ENCODE measurements at regions not wholly inside any gene's neighbourhood (a gene's known extent, or its start where the extent isn't known, plus 50 kb on each side); places are given as distances from the start of the nearest gene placed in this dataset.

DNA sequence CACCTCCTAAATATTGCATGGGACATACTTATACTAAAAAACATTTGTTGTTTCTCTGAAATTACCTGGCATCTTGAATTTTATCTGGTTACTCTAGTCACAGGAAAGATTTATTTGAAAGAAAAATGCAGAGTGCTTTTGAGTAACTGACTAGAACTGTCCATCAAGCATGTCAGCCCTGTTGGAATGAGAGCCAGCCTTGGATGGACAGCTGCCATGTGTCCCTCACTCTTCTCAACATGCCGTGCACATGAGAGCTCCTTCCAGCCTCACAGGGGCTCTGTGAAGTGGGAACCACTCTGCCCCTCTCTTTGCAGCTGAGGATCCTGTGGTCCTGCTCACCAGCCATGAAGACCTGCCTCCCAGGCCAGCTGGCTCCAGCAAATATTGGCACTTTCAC is 118.3 kb upstream of the SHH start:
- CTCF ChIA-PET: no interaction called here

GRCh38 chr7:155930061-155930460 is 117.8 kb upstream of the SHH start:
- Histone ChIP-seq H4K20me1 (replicated peaks; ENCODE audit: control insufficient read depth, extremely low read depth, insufficient read depth, low read length) (no peaks in the 10 kb centered on the region), H3K27ac (ENCODE audit: insufficient read depth, low read depth, low read length) (no peak overlapping the region), H3K4me1 (ENCODE audit: control insufficient read depth, extremely low read depth, insufficient read depth, low read length) (no peaks in the 10 kb centered on the region), H3K79me2 (ENCODE audit: control insufficient read depth, insufficient read depth, low read length) (no peaks in the 10 kb centered on the region), H3K4me3 (replicated peaks in 1 of 3; ENCODE audit: insufficient read depth in 1 of 3, low read depth in 1 of 3, low read length in 3 of 3) (no peak overlapping the region), H3K4me2 (ENCODE audit: insufficient read depth, low read length) (no peak overlapping the region), H2AFZ (ENCODE audit: low read depth, low read length) (no peak overlapping the region), H3K36me3 (ENCODE audit: control insufficient read depth in 2 of 2, extremely low read depth in 1 of 2, insufficient read depth in 2 of 2, low read length in 2 of 2) (no peaks in the 10 kb centered on the region), H3K27me3 (ENCODE audit: control insufficient read depth in 2 of 2, insufficient read depth in 2 of 2, low read length in 2 of 2) (no peaks in the 10 kb centered on the region), H3K9me3 (replicated peaks; ENCODE audit: control insufficient read depth, insufficient read depth, low read length) (no peaks in the 10 kb centered on the region), H3K9ac (replicated peaks; ENCODE audit: extremely low read depth, insufficient read depth, low read length) (no peak overlapping the region), H3K9me1 (replicated peaks; ENCODE audit: control insufficient read depth, extremely low read depth, insufficient read depth, low read length) (no peaks in the 10 kb centered on the region)
- ChIA-PET POLR2A (no interaction called here), CTCF (no interaction called here)
- intact Hi-C loops (cut with micrococcal nuclease) (no loop called here), dilution Hi-C loops (cut with MboI; ENCODE audit: extremely low pct_ligation_motif_present, low sequenced_read_pairs) (no loop called here)
- DNase-seq (ENCODE audit: low read depth, low spot score) (no peak), FAIRE-seq (no peak)
- TF ChIP-seq POLR2A (IDR thresholded peaks at IDR 0.05; ENCODE audit: low read depth, low read length) (no peak), POLR2AphosphoS5 (IDR thresholded peaks at IDR 0.05; ENCODE audit: insufficient read depth, low read depth, low read length) (no peak), GATA2 (IDR thresholded peaks at IDR 0.05; ENCODE audit: insufficient read depth, insufficient read length, low read depth, low read length) (no peak), FOS (IDR thresholded peaks at IDR 0.05; ENCODE audit: borderline replicate concordance, insufficient read depth, low read length) (no peak), EZH2 (IDR thresholded peaks at IDR 0.05; ENCODE audit: borderline replicate concordance, low read depth, low read length, severe bottlenecking) (no peak), MYC (IDR thresholded peaks at IDR 0.05; ENCODE audit: low read depth, low read length) (no peak)
- TF ChIP-seq, protein P1, sequence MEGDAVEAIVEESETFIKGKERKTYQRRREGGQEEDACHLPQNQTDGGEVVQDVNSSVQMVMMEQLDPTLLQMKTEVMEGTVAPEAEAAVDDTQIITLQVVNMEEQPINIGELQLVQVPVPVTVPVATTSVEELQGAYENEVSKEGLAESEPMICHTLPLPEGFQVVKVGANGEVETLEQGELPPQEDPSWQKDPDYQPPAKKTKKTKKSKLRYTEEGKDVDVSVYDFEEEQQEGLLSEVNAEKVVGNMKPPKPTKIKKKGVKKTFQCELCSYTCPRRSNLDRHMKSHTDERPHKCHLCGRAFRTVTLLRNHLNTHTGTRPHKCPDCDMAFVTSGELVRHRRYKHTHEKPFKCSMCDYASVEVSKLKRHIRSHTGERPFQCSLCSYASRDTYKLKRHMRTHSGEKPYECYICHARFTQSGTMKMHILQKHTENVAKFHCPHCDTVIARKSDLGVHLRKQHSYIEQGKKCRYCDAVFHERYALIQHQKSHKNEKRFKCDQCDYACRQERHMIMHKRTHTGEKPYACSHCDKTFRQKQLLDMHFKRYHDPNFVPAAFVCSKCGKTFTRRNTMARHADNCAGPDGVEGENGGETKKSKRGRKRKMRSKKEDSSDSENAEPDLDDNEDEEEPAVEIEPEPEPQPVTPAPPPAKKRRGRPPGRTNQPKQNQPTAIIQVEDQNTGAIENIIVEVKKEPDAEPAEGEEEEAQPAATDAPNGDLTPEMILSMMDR (IDR thresholded peaks at IDR 0.05; ENCODE audit: extremely low read depth in 1 of 2, insufficient read depth in 1 of 2, low read depth in 1 of 2, low read length in 2 of 2): no peak
- BruUV-seq (replicated peaks): no TSS peak

More for the DNA sequence above, 118.3 kb upstream of the SHH start:
- intact Hi-C loops (cut with micrococcal nuclease): no loop called here
- POLR2A ChIA-PET: no interaction called here
- no peaks in the 10 kb centered on the region for H3K4me1 ChIP-seq (ENCODE audit: control insufficient read depth, extremely low read depth, insufficient read depth, low read length)
- no TSS peak for BruUV-seq (replicated peaks)
- H3K9ac ChIP-seq (replicated peaks; ENCODE audit: extremely low read depth, insufficient read depth, low read length): no peak overlapping the region
- FAIRE-seq: no peak
- no peaks in the 10 kb centered on the region for H4K20me1 ChIP-seq (replicated peaks; ENCODE audit: control insufficient read depth, extremely low read depth, insufficient read depth, low read length)
- H3K4me3 ChIP-seq (replicated peaks in 1 of 3; ENCODE audit: insufficient read depth in 1 of 3, low read depth in 1 of 3, low read length in 3 of 3): no peak overlapping the region
- DNase-seq (ENCODE audit: low read depth, low spot score): no peak
- TF ChIP-seq EZH2 (IDR thresholded peaks at IDR 0.05; ENCODE audit: borderline replicate concordance, low read depth, low read length, severe bottlenecking) (no peak), MYC (IDR thresholded peaks at IDR 0.05; ENCODE audit: low read depth, low read length) (no peak), MAX (IDR thresholded peaks at IDR 0.05; ENCODE audit: insufficient read depth, insufficient read length) (no peak), FOS (IDR thresholded peaks at IDR 0.05; ENCODE audit: borderline replicate concordance, insufficient read depth, low read length) (no peak)
- no peaks in the 10 kb centered on the region for H3K79me2 ChIP-seq (ENCODE audit: control insufficient read depth, insufficient read depth, low read length)
- no peaks in the 10 kb centered on the region for H3K27me3 ChIP-seq (ENCODE audit: control insufficient read depth in 2 of 2, insufficient read depth in 2 of 2, low read length in 2 of 2)
- no peak overlapping the region for H2AFZ ChIP-seq (ENCODE audit: low read depth, low read length)
- dilution Hi-C loops (cut with MboI; ENCODE audit: extremely low pct_ligation_motif_present, low sequenced_read_pairs): no loop called here
- no peaks in the 10 kb centered on the region for H3K9me3 ChIP-seq (replicated peaks; ENCODE audit: control insufficient read depth, insufficient read depth, low read length)
- H3K4me2 ChIP-seq (ENCODE audit: insufficient read depth, low read length): no peak overlapping the region
- no peak overlapping the region for H3K27ac ChIP-seq (ENCODE audit: insufficient read depth, low read depth, low read length)
- H3K9me1 ChIP-seq (replicated peaks; ENCODE audit: control insufficient read depth, extremely low read depth, insufficient read depth, low read length): no peaks in the 10 kb centered on the region
- H3K36me3 ChIP-seq (ENCODE audit: control insufficient read depth in 2 of 2, extremely low read depth in 1 of 2, insufficient read depth in 2 of 2, low read length in 2 of 2): no peaks in the 10 kb centered on the region
